HEK293 (cell line): ENCODE measurements at regions not wholly inside any gene's neighbourhood (a gene's known extent, or its start where the extent isn't known, plus 50 kb on each side); places are given as distances from the start of the nearest gene placed in this dataset.
"Not testable (repeated sequence)": the region's sequence is repeated elsewhere in the genome, so short reads cannot be mapped to it uniquely, and the experiment has no call there.

Experiments used
- CTCF ChIA-PET: fragments of 350-600 bp; formaldehyde crosslinking; extraction: SDS; loops from one replicate; lab custom pipeline; 2021; ENCODE audit warnings: antibody characterized with exemption; lab: Yijun Ruan, JAX
- POLR2A ChIA-PET: fragments of 300-600 bp; formaldehyde crosslinking; extraction: SDS; loops from one replicate; lab custom pipeline; 2020; ENCODE audit warnings: antibody characterized with exemption, inconsistent platforms; lab: Yijun Ruan, JAX
- H3K27ac ChIP-seq: fragments of 200-500 bp; sonication (Bioruptor generic); 2 replicates; pipeline ENCODE4 v1.5.1; 2014; ENCODE audit warnings: low read depth, low read length, control low read depth, inconsistent platforms; ENCODE audit errors: extremely low read depth
- H3K36me3 ChIP-seq, 2 experiments: fragments of 200-500 bp in 1 of 2; sonication (Bioruptor generic) in 1 of 2; 1 replicate in 1 of 2; 2 replicates in 1 of 2; pipeline ENCODE4 v1.5.1; 2014 to 2017; ENCODE audit warnings: inconsistent platforms in 2 of 2, low read length in 2 of 2; ENCODE audit not compliant: control insufficient read depth in 2 of 2, insufficient read depth in 1 of 2
- H3K4me1 ChIP-seq: fragments of 200-500 bp; sonication (Bioruptor generic); 2 replicates; pipeline ENCODE4 v1.5.1; 2014; ENCODE audit warnings: mild to moderate bottlenecking, low read length, inconsistent platforms; ENCODE audit not compliant: control insufficient read depth, insufficient read depth
- H3K4me3 ChIP-seq: 2 replicates; pipeline ENCODE4 v1.5.1; 2011; ENCODE audit warnings: low read depth, mild to moderate bottlenecking, control low read depth, low read length, moderate library complexity
- H3K9me3 ChIP-seq: fragments of 200-500 bp; sonication (Bioruptor generic); 2 replicates; pipeline ENCODE4 v1.5.1; 2014; ENCODE audit warnings: low read depth, low read length, inconsistent platforms; ENCODE audit not compliant: control insufficient read depth, insufficient read depth
- MYNN ChIP-seq: fragments of 450-650 bp; formaldehyde crosslinking; IDR thresholded peaks from 2 replicates; pipeline ENCODE4 v1.5.1; 2016; ENCODE audit warnings: missing biosample characterization, missing genetic modification characterization, borderline replicate concordance
- SP2 ChIP-seq: fragments of 450-650 bp; formaldehyde crosslinking; IDR thresholded peaks from 2 replicates; pipeline ENCODE4 v1.5.1; 2016; ENCODE audit warnings: missing biosample characterization, missing genetic modification characterization
- ZNF133 ChIP-seq: fragments of 450-650 bp; formaldehyde crosslinking; IDR thresholded peaks from 2 replicates; pipeline ENCODE4 v1.5.1; 2016; ENCODE audit warnings: missing biosample characterization, missing genetic modification characterization
- ZNF16 ChIP-seq: fragments of 450-650 bp; formaldehyde crosslinking; IDR thresholded peaks from 2 replicates; pipeline ENCODE4 v1.5.1; 2016; ENCODE audit warnings: low read depth, missing biosample characterization, missing genetic modification characterization
- ZNF391 ChIP-seq: fragments of 450-650 bp; formaldehyde crosslinking; IDR thresholded peaks from 2 replicates; pipeline ENCODE4 v1.5.1; 2016; ENCODE audit warnings: low read depth, missing biosample characterization, missing genetic modification characterization, borderline replicate concordance
- ZNF610 ChIP-seq: fragments of 450-650 bp; formaldehyde crosslinking; IDR thresholded peaks from 2 replicates; pipeline ENCODE4 v1.5.1; 2016; ENCODE audit warnings: missing biosample characterization, missing genetic modification characterization, borderline replicate concordance
- ZSCAN23 ChIP-seq: fragments of 450-650 bp; formaldehyde crosslinking; IDR thresholded peaks from 2 replicates; pipeline ENCODE4 v1.5.1; 2016; ENCODE audit warnings: missing biosample characterization, missing genetic modification characterization
- TF ChIP-seq, protein P1 (sequence below): fragments of 450-650 bp; formaldehyde crosslinking; IDR thresholded peaks from 2 replicates; pipeline ENCODE4 v1.5.1; 2016; ENCODE audit warnings: missing biosample characterization, missing genetic modification characterization
- TF ChIP-seq, protein P2 (sequence below): fragments of 450-650 bp; formaldehyde crosslinking; IDR thresholded peaks from 2 replicates; pipeline ENCODE4 v1.5.1; 2016; ENCODE audit warnings: missing biosample characterization, missing genetic modification characterization
- TF ChIP-seq, protein P3 (sequence below): fragments of 450-650 bp; formaldehyde crosslinking; IDR thresholded peaks from 2 replicates; pipeline ENCODE4 v1.5.1; 2016; ENCODE audit warnings: missing biosample characterization, missing genetic modification characterization, borderline replicate concordance
- TF ChIP-seq, protein P4 (sequence below): fragments of 450-650 bp; formaldehyde crosslinking; IDR thresholded peaks from 2 replicates; pipeline ENCODE4 v1.5.1; 2017; ENCODE audit warnings: missing biosample characterization, missing genetic modification characterization

- no peaks in the 10 kb centered on the region for H3K36me3 ChIP-seq
- ChIA-PET CTCF (no interaction called here), POLR2A (no interaction called here)
- H3K4me3 ChIP-seq, result no peak overlapping the region
- H3K4me1 ChIP-seq, result no peaks in the 10 kb centered on the region
- TF ChIP-seq, protein P1, sequence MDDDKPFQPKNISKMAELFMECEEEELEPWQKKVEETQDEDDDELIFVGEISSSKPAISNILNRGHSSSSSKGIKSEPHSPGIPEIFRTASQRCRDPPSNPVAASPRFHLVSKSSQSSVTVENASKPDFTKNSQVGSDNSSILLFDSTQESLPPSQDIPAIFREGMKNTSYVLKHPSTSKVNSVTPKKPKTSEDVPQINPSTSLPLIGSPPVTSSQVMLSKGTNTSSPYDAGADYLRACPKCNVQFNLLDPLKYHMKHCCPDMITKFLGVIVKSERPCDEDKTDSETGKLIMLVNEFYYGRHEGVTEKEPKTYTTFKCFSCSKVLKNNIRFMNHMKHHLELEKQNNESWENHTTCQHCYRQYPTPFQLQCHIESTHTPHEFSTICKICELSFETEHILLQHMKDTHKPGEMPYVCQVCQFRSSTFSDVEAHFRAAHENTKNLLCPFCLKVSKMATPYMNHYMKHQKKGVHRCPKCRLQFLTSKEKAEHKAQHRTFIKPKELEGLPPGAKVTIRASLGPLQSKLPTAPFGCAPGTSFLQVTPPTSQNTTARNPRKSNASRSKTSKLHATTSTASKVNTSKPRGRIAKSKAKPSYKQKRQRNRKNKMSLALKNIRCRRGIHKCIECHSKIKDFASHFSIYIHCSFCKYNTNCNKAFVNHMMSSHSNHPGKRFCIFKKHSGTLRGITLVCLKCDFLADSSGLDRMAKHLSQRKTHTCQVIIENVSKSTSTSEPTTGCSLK, result no peak
- no peak for TF ChIP-seq MYNN
- no peak for TF ChIP-seq SP2 (tag by site-specific recombination)
- no peaks in the 10 kb centered on the region for H3K9me3 ChIP-seq
- no peak overlapping the region for H3K27ac ChIP-seq
These were observed 427.3 kb downstream of the BTG1 start for GRCh38 chr12:91718326-91718725.

DNA sequence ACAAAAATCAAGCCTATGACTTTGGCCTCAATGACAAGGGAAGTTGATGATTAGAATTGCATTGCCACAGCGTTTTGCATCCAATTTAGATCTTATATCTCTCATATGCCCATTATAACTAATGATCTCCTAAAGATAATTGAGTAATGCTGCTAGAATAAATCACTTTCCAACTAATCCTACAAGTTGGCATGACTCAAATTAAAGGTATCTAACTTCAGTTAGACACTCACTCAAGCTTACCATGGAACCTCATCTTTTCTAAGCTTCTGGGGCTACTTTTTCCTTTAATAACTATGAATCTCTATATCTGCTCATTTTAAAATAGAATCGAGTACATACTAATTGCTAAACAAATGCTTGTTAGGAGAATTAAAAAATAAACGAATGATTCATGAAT lies 427.8 kb downstream of the BTG1 start:
- ChIA-PET CTCF (no interaction called here), POLR2A (no interaction called here)
- TF ChIP-seq ZNF133 (no peak), ZNF16 (tag by site-specific recombination) (no peak), ZNF610 (tag by site-specific recombination) (no peak), ZSCAN23 (tag by site-specific recombination) (no peak), ZNF391 (tag by site-specific recombination) (no peak)
- TF ChIP-seq, protein P2, sequence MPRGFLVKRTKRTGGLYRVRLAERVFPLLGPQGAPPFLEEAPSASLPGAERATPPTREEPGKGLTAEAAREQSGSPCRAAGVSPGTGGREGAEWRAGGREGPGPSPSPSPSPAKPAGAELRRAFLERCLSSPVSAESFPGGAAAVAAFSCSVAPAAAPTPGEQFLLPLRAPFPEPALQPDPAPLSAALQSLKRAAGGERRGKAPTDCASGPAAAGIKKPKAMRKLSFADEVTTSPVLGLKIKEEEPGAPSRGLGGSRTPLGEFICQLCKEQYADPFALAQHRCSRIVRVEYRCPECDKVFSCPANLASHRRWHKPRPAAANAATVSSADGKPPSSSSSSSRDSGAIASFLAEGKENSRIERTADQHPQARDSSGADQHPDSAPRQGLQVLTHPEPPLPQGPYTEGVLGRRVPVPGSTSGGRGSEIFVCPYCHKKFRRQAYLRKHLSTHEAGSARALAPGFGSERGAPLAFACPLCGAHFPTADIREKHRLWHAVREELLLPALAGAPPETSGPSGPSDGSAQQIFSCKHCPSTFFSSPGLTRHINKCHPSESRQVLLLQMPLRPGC (tag by site-specific recombination), result no peak
- TF ChIP-seq, protein P3, sequence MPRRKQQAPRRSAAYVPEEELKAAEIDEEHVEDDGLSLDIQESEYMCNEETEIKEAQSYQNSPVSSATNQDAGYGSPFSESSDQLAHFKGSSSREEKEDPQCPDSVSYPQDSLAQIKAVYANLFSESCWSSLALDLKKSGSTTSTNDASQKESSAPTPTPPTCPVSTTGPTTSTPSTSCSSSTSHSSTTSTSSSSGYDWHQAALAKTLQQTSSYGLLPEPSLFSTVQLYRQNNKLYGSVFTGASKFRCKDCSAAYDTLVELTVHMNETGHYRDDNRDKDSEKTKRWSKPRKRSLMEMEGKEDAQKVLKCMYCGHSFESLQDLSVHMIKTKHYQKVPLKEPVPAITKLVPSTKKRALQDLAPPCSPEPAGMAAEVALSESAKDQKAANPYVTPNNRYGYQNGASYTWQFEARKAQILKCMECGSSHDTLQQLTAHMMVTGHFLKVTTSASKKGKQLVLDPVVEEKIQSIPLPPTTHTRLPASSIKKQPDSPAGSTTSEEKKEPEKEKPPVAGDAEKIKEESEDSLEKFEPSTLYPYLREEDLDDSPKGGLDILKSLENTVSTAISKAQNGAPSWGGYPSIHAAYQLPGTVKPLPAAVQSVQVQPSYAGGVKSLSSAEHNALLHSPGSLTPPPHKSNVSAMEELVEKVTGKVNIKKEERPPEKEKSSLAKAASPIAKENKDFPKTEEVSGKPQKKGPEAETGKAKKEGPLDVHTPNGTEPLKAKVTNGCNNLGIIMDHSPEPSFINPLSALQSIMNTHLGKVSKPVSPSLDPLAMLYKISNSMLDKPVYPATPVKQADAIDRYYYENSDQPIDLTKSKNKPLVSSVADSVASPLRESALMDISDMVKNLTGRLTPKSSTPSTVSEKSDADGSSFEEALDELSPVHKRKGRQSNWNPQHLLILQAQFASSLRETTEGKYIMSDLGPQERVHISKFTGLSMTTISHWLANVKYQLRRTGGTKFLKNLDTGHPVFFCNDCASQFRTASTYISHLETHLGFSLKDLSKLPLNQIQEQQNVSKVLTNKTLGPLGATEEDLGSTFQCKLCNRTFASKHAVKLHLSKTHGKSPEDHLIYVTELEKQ (tag by site-specific recombination), result no peak
- TF ChIP-seq, protein P4, sequence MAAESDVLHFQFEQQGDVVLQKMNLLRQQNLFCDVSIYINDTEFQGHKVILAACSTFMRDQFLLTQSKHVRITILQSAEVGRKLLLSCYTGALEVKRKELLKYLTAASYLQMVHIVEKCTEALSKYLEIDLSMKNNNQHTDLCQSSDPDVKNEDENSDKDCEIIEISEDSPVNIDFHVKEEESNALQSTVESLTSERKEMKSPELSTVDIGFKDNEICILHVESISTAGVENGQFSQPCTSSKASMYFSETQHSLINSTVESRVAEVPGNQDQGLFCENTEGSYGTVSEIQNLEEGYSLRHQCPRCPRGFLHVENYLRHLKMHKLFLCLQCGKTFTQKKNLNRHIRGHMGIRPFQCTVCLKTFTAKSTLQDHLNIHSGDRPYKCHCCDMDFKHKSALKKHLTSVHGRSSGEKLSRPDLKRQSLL (tag by site-specific recombination), result no peak
- H3K4me3 ChIP-seq, result no peak overlapping the region
- no peaks in the 10 kb centered on the region for H3K4me1 ChIP-seq
- no peak overlapping the region for H3K27ac ChIP-seq
- no peaks in the 10 kb centered on the region for H3K9me3 ChIP-seq
- H3K36me3 ChIP-seq, result no peaks in the 10 kb centered on the region

GRCh38 chr12:91711925-91712324 lies 433.7 kb downstream of the BTG1 start:
- H3K27ac ChIP-seq, H3K9me3 ChIP-seq, CTCF ChIA-PET, H3K36me3 ChIP-seq, H3K4me3 ChIP-seq, H3K4me1 ChIP-seq, POLR2A ChIA-PET: not testable (repeated sequence)
